ENCODE measurements at regions not wholly inside any gene's neighbourhood (a gene's known extent, or its start where the extent isn't known, plus 50 kb on each side); places are given as distances from the start of the nearest gene placed in this dataset.

DNA sequence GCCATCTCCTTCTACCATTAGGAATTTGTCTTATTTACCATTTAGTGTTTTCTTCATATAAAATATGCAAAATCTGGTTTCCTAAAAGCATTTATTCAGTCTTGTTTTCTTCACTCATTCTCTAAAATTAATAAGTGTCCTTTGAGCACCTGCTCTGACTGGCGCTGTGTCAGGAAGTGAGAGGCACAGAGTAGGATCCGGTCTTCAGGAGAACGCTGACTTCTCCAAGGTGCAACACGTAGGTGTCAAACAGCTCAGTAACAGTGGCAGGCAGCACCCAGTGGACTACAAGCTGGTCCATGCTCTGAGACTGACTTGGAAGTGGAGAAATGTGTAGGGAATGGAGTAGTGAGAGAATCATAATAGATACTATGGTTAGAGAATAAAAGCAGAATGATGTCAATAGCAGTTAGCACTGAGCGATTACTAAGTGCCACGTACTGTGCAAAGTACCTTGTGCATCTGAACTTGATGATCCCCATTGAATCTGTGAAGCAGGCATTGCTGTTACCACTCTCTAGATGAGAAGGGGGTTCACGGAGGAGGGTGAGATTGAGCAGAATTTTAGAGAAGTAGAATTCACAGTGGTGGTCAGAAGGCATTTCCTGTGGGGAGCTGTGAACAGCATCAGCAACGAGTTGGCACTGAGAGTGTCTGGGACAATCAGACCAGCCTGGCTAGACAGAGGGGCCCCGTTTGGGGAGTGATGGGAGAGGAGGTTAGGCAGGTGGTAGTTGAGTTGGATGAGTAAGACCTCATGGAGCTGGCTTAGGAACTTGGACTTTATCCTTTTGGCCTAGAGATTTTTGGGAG, 569.8 kb downstream of the QKI start:
- no peak for ATAC-seq
- TF ChIP-seq ARNTL (CRISPR knock-in tag; IDR thresholded peaks at IDR 0.05; ENCODE audit: borderline replicate concordance, low read depth), result no peak
- TF ChIP-seq ESRRG (CRISPR knock-in tag; IDR thresholded peaks at IDR 0.05), result no peak
- TF ChIP-seq, protein P1, sequence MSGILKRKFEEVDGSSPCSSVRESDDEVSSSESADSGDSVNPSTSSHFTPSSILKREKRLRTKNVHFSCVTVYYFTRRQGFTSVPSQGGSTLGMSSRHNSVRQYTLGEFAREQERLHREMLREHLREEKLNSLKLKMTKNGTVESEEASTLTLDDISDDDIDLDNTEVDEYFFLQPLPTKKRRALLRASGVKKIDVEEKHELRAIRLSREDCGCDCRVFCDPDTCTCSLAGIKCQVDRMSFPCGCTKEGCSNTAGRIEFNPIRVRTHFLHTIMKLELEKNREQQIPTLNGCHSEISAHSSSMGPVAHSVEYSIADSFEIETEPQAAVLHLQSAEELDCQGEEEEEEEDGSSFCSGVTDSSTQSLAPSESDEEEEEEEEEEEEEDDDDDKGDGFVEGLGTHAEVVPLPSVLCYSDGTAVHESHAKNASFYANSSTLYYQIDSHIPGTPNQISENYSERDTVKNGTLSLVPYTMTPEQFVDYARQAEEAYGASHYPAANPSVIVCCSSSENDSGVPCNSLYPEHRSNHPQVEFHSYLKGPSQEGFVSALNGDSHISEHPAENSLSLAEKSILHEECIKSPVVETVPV (CRISPR knock-in tag; IDR thresholded peaks at IDR 0.05), result no peak
- no peak for TF ChIP-seq SNAI2 (CRISPR knock-in tag; IDR thresholded peaks at IDR 0.05)
- TF ChIP-seq ZC3H10 (CRISPR knock-in tag; IDR thresholded peaks at IDR 0.05), result no peak
- no peak for TF ChIP-seq TOX (CRISPR knock-in tag; IDR thresholded peaks at IDR 0.05; ENCODE audit: borderline replicate concordance)
- TF ChIP-seq BACH2 (CRISPR knock-in tag; IDR thresholded peaks at IDR 0.05; ENCODE audit: borderline replicate concordance), result no peak
- TF ChIP-seq RARB (CRISPR knock-in tag; IDR thresholded peaks at IDR 0.05), result no peak
- no peak for TF ChIP-seq ZNF70 (CRISPR knock-in tag; IDR thresholded peaks at IDR 0.05)

- TF ChIP-seq, protein P1 (CRISPR knock-in tag; IDR thresholded peaks at IDR 0.05), result no peak
- TF ChIP-seq SNAI2 (CRISPR knock-in tag; IDR thresholded peaks at IDR 0.05) (no peak), ZNF70 (CRISPR knock-in tag; IDR thresholded peaks at IDR 0.05) (no peak), PPARA (CRISPR knock-in tag; IDR thresholded peaks at IDR 0.05; ENCODE audit: borderline replicate concordance) (no peak), GLIS3 (CRISPR knock-in tag; IDR thresholded peaks at IDR 0.05) (no peak), ZFP30 (CRISPR knock-in tag; IDR thresholded peaks at IDR 0.05) (no peak), ZNF8 (CRISPR knock-in tag; IDR thresholded peaks at IDR 0.05) (no peak), TOX (CRISPR knock-in tag; IDR thresholded peaks at IDR 0.05; ENCODE audit: borderline replicate concordance) (no peak), ZNF565 (CRISPR knock-in tag; conservative IDR thresholded peaks at IDR 0.05; ENCODE audit: low read depth) (no peak), CSDC2 (CRISPR knock-in tag; IDR thresholded peaks at IDR 0.05) (no peak)
- TF ChIP-seq, protein P2, sequence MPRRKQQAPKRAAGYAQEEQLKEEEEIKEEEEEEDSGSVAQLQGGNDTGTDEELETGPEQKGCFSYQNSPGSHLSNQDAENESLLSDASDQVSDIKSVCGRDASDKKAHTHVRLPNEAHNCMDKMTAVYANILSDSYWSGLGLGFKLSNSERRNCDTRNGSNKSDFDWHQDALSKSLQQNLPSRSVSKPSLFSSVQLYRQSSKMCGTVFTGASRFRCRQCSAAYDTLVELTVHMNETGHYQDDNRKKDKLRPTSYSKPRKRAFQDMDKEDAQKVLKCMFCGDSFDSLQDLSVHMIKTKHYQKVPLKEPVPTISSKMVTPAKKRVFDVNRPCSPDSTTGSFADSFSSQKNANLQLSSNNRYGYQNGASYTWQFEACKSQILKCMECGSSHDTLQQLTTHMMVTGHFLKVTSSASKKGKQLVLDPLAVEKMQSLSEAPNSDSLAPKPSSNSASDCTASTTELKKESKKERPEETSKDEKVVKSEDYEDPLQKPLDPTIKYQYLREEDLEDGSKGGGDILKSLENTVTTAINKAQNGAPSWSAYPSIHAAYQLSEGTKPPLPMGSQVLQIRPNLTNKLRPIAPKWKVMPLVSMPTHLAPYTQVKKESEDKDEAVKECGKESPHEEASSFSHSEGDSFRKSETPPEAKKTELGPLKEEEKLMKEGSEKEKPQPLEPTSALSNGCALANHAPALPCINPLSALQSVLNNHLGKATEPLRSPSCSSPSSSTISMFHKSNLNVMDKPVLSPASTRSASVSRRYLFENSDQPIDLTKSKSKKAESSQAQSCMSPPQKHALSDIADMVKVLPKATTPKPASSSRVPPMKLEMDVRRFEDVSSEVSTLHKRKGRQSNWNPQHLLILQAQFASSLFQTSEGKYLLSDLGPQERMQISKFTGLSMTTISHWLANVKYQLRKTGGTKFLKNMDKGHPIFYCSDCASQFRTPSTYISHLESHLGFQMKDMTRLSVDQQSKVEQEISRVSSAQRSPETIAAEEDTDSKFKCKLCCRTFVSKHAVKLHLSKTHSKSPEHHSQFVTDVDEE (CRISPR knock-in tag; IDR thresholded peaks at IDR 0.05), result no peak
- TF ChIP-seq, protein P3, sequence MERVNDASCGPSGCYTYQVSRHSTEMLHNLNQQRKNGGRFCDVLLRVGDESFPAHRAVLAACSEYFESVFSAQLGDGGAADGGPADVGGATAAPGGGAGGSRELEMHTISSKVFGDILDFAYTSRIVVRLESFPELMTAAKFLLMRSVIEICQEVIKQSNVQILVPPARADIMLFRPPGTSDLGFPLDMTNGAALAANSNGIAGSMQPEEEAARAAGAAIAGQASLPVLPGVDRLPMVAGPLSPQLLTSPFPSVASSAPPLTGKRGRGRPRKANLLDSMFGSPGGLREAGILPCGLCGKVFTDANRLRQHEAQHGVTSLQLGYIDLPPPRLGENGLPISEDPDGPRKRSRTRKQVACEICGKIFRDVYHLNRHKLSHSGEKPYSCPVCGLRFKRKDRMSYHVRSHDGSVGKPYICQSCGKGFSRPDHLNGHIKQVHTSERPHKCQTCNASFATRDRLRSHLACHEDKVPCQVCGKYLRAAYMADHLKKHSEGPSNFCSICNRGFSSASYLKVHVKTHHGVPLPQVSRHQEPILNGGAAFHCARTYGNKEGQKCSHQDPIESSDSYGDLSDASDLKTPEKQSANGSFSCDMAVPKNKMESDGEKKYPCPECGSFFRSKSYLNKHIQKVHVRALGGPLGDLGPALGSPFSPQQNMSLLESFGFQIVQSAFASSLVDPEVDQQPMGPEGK (CRISPR knock-in tag; IDR thresholded peaks at IDR 0.05; ENCODE audit: borderline replicate concordance), result no peak
- ATAC-seq, result no peak
Measured at GRCh38 chr6:163983679-163984078, 569.2 kb downstream of the QKI start.

- TF ChIP-seq PPARA (CRISPR knock-in tag; IDR thresholded peaks at IDR 0.05; ENCODE audit: borderline replicate concordance) (no peak), RARB (CRISPR knock-in tag; IDR thresholded peaks at IDR 0.05) (no peak), TOX (CRISPR knock-in tag; IDR thresholded peaks at IDR 0.05; ENCODE audit: borderline replicate concordance) (no peak), CSDC2 (CRISPR knock-in tag; IDR thresholded peaks at IDR 0.05) (no peak), ZNF565 (CRISPR knock-in tag; conservative IDR thresholded peaks at IDR 0.05; ENCODE audit: low read depth) (no peak), ZFP30 (CRISPR knock-in tag; IDR thresholded peaks at IDR 0.05) (no peak), SNAI2 (CRISPR knock-in tag; IDR thresholded peaks at IDR 0.05) (no peak), ARNTL (CRISPR knock-in tag; IDR thresholded peaks at IDR 0.05; ENCODE audit: borderline replicate concordance, low read depth) (no peak), GLIS3 (CRISPR knock-in tag; IDR thresholded peaks at IDR 0.05) (no peak), ZNF70 (CRISPR knock-in tag; IDR thresholded peaks at IDR 0.05) (no peak), ZC3H10 (CRISPR knock-in tag; IDR thresholded peaks at IDR 0.05) (no peak)
- TF ChIP-seq, protein P4, sequence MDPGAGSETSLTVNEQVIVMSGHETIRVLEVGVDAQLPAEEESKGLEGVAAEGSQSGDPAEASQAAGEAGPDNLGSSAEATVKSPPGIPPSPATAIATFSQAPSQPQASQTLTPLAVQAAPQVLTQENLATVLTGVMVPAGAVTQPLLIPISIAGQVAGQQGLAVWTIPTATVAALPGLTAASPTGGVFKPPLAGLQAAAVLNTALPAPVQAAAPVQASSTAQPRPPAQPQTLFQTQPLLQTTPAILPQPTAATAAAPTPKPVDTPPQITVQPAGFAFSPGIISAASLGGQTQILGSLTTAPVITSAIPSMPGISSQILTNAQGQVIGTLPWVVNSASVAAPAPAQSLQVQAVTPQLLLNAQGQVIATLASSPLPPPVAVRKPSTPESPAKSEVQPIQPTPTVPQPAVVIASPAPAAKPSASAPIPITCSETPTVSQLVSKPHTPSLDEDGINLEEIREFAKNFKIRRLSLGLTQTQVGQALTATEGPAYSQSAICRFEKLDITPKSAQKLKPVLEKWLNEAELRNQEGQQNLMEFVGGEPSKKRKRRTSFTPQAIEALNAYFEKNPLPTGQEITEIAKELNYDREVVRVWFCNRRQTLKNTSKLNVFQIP (CRISPR knock-in tag; IDR thresholded peaks at IDR 0.05; ENCODE audit: borderline replicate concordance, low read depth), result no peak
- TF ChIP-seq, protein P1 (CRISPR knock-in tag; IDR thresholded peaks at IDR 0.05), result no peak
- no peak for ATAC-seq
Measured at GRCh38 chr6:163974322-163974721, 559.8 kb downstream of the QKI start.

Measured in SK-N-SH treated with all-trans-retinoic acid at 6 μM for 48 hours (cell line).